ENCODE measurements at regions not wholly inside any gene's neighbourhood (a gene's known extent, or its start where the extent isn't known, plus 50 kb on each side); places are given as distances from the start of the nearest gene placed in this dataset.

GRCh38 chr11:116130122-116130521 is 625.9 kb upstream of the CADM1 start:
- TF ChIP-seq CTCF (IDR thresholded peaks at IDR 0.05; ENCODE audit: low read length) = no peak
- no peak for TF ChIP-seq EZH2 (IDR thresholded peaks at IDR 0.05; ENCODE audit: borderline replicate concordance, low read length)

All from OCI-LY1 (cell line).